GM19043 (cell line): ENCODE measurements at regions not wholly inside any gene's neighbourhood (a gene's known extent, or its start where the extent isn't known, plus 50 kb on each side); places are given as distances from the start of the nearest gene placed in this dataset.

Source experiments
- ATAC-seq: cut with Tn5 transposase; IDR thresholded peaks from one replicate; pipeline ENCODE4 v1.9.1; 2021; ENCODE audit warnings: low read depth; ENCODE audit not compliant: unreplicated experiment

DNA sequence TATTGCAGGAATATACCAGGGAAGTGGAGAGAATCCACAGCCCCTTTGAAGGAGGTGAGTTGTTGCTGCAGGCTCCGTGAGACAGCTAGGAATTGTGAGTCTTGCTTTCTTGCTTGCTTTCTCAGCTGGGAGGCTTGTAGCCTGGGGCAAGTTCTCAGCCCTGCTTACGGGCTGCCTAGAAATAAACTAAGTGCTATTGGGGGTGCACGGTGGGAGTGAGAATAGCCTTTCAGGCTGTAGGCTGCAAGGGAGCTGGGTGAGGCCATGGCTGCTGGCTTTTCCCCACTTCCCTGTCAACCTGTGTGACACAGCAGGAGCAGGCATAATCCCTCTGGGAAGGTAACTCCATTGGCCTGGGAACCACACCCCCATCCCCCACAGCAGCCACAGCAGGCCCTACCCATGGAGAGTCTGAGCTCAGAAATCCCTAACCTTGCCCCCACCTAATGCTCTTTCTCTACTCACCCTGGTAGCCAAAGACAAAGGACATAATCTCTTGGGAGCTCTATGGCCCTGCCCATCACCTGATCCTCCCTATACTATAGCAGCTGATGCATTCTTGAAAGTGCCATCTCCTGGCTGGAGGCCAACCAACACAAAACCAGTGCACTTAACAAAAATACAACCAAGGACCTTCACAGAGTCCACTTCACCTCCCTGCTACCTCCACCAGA, 113.0 kb downstream of the MMRN1 start:
- ATAC-seq: no peak

DNA sequence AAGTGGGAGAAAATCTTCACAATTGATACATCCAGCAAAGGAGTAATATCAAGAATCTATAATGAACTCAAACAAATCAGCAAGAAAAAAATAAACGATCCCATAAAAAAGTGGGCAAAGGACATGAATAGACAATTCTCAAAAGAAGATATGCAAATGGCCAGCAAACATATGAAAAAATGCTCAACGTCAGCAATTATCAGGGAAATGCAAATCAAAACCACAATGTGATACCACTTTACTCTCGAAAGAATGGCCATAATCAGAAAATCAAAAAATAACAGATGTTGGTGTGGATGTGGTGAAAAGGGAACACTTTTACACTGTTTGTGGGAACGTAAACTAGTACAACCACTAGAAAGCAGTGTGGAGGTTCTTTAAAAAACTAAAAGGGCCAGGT, 114.3 kb upstream of the CCSER1 start:
- ATAC-seq: no peak

DNA sequence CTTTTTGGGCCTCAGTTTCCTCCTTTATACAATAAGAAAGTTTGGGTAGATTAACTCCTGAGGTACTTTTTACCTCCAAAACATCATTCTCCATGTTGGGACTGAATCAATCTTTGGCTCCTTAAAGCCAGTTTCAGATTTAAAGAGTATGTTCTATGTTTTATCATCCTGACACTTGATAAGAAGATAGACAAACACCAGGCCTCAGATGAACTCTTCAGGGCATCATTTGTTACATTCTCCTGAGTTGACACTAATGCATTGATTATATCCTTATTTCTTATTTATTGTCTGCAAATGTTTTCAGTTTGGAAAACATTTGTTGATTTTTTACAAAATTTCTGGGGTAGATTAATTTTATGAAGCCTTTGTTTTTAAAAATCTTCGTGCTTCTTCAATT, 102.7 kb upstream of the CCSER1 start:
- no peak for ATAC-seq

DNA sequence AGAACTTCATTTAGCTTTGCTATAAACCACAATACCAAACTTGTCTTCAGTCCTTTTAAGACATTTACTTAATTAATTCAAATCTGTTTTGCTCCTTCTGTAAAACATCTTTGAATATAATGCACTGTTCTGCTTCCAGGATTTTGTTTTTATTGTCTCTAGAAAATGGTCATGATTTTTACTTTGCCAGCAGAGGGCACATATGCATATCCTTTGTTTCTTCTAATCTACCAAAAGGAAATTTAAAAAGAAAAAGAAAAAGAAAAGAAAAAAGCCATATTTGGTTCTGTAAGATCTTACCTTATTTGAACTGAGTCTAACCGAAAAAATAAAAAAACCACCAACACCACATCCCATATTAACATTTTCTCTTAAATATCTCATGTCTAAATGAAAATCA, 101.9 kb upstream of the CCSER1 start:
- ATAC-seq: no peak

DNA sequence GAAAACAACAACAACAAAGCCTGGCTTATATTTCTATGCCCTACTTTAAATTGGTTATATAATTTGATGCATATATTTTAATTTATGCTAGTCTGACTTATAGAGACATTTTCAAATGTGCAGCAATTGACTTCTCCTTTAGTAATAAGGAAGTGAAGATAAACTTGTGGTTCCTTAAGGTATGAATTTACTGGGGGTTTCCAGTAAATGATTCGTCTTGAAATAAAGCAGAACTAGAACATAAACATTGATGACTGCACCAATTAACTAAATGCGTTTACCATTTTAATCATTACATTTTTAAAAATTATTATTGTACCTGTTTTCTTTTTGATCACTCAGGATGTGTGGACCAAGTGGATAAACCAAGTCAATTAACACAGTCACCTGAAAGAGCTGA, 99.6 kb upstream of the CCSER1 start:
- ATAC-seq: peak; percentile 91

DNA sequence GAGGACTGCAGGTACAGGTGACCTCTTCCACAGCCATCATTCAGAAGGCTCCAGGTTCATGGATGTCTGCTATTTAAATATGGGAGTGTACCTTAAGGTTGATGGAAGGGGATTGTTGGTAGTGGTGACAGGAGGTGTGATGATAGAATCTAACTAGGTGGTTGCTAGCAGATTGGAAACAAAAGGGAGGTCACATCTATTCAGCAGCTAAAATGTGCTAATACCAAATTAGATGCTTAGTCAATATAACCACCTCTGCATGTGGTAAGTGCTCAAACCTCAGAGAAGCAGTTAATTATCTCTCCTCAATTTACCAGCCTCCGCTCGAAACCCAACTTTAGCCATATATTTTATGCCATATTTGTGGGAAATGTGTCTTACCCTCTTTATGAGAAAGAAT, 98.7 kb upstream of the CCSER1 start:
- no peak for ATAC-seq

DNA sequence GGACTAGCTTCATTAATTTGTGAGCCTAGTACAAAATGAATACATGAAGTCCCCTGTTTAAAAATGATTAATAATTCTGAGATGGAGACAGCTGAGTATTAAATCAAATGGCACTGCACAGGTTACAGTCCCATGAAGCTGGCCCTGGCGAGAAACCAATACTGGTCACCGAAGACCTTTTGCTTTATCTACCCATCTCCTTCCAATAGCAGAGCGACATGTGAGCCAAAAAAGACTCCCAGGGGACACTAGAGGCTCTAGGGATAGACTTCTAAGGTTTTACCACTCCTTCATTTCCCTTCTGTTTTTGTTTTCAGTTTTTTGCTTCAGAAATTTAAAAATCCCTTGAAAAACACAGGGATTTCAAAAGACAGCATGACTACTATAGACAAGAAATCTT, 97.0 kb upstream of the CCSER1 start:
- ATAC-seq: no peak

DNA sequence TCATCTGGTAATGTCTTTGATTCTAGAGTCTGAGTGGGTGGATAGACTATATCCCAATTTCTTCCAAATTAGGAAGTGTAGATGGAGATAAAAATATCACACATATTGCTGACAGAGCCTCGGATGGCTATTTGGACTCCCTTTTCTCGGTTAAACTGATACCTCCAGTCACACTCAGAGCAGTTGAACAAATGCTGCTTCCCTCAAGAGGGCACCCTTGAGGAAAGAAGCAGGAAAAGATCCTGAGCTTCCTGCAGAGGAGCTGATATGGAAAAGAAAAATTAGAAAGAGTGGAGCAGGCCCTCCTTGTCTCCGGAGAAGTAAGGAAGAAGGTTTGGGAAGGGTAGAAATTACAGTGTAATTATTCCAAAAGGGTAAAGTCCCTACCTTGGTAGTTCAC, 96.2 kb upstream of the CCSER1 start:
- no peak for ATAC-seq

DNA sequence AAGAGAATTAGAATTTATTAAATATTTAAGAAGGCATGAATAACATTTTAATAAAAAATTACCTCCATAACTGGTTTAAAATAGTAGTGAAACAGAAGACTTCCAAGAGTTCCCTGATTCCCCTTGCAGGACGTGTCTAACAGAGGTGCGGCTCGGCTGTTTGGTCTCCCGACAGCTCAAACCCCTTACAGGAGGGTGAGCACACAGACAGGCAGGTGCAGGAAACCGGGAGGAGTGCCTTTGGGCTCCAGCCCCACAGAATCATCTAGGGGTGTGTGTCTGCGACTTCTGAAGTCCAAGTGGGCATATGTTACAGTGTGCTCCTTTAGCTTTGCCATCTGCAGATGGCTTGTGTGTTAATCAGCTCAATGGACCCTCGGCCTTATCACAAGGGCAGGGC, 88.1 kb upstream of the CCSER1 start:
- ATAC-seq: no peak

DNA sequence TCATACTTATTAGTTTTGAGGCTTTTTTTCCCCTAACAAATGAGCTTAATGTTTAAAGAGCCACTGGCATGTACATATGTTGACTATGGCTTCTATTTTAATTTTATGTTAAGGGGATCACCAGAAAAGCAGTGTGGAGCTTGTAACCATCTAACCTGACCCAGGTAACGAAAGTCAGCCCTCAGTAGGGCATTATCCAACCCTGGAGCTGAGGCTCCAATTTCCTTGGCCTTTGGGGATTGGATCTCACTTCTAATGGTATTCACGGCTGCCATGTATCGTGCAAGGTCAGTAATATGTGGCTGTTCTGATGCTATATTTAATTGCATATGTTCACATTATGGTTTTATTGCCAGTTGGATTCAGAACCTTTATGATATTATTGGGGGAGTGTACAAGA, 75.2 kb upstream of the CCSER1 start:
- ATAC-seq: no peak

DNA sequence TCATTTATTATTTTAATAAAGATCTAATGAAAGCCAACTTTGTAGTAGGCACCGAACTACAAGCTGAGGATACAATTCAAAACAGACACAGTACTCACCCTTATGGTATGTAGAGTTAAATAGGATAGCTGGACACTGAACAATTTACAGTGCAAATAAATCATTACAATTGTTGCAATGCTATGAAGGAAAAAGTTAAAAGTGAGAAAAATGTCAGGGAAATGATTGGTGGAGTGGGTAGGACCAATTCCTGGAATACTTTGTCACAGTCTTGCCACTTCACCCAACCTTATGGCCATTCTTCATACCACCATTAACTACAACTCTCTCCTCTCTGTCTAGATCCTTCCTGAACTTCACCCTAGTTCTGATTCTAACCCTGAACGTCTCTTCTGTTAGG, 70.1 kb upstream of the CCSER1 start:
- ATAC-seq: no peak

DNA sequence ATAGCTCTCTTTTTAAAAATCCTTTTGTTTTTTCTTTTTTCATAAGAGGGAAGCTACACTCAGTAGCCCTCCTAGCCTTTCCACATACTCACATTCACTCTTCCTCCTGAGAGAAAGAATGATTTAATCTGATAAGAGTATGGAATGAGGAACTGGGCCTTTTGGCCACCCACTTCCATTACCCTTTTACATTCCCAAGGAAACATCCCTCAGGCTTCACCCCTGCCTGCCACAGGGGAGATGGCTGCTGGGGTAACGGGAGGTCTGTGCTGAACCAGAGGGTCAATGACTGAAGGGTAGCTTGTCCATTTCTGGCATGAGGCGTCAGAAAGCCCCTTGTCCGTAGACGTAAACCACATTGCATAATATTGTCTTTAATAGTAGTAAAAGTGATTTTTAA, 67.2 kb upstream of the CCSER1 start:
- no peak for ATAC-seq

DNA sequence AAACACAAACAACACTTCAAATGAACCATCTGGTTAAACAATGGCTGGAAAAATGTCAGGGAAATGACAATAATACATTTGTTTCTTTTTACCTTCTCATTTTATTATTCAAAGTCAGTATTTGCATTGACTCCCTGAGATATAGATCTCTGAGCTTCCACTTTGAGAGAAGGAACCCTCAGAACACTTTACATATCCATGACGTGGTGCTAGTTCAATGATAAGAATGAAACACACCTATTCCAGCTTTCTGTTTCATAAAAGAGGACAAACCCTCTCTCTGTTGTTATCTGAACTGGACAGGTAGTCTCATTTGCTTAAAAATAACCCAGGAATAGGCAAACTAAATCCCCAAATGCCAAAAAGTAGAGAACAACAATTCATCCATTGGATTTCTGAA, 65.3 kb upstream of the CCSER1 start:
- no peak for ATAC-seq

DNA sequence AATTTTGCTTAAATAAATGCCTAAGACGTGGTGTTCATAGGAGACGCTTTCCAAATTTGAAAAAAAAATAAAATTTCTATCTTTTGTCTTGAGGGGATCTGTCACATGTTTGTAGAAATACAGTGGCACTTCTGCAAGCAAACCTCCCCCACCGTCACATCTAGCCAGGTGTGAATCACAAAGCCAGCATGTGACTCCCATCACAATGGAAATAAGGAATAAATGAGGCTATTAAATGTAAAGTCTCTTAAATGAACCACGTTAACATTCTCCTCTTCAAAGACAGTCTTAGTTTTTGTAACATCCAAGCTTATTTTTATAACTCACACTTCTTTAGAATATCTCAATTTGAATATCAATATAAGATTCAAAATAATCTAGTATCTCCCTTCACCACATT, 63.0 kb upstream of the CCSER1 start:
- ATAC-seq: no peak

DNA sequence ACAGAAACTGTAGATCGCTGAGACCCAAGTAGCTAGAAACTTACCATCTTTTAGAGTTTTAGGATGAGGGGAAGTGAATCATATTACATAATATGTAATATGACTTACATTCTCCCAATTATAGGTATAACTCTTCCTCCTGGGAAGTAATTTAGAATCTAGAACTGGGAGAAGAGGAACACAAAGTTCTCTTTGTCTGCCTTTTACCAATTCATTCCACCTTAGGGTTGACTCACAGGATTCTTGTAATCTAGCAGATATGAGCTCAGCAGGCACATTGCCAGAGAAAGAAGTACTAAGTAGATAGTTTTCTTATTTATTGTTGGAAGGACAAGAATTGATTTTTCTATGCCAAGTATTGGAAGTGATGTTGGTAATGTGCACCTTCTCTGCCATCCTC, 58.0 kb upstream of the CCSER1 start:
- ATAC-seq: no peak

DNA sequence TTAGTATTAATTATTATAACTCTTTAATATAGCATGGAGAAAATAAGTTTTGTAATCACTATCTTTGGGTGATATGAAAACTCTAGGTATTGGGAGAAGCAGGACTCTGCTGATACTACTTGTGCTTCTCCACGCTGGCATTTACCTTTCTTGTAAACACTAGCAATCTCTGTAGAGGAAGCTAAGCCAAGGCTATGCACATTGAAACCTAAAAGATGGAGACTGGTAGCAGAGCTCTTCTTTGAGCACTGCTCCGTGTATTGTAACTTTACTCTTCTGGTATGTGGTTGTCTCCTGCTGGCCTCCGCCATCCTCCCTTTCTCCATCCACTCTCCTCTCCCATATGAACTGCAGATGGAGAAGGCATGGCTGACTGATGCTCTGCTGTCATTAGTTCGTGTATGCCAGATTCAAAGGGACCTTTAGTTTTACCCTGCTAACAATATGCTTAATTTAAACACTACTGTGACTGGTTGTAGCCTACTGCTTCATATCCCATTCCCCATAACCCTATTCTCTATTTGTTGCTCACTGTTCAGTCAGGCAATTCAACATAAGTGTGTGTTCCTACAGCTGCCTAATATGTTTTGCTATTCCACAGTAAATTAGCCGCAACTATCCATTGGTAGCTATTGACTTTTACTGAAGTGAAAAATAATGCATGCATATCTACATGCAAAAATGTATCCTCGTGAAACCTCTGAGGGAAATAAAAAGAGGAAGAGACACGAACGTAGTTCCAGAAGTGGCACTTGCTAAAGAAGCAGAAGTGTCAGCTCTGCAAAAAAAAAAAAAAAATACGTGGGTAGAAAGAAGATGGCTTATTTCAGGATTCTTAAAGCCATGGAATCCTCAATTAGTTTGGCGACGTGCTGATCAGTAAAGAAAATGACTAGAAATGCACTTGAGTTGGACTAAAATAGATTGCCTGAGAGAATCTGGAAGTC, 55.6 kb upstream of the CCSER1 start:
- ATAC-seq: peak; percentile 59

DNA sequence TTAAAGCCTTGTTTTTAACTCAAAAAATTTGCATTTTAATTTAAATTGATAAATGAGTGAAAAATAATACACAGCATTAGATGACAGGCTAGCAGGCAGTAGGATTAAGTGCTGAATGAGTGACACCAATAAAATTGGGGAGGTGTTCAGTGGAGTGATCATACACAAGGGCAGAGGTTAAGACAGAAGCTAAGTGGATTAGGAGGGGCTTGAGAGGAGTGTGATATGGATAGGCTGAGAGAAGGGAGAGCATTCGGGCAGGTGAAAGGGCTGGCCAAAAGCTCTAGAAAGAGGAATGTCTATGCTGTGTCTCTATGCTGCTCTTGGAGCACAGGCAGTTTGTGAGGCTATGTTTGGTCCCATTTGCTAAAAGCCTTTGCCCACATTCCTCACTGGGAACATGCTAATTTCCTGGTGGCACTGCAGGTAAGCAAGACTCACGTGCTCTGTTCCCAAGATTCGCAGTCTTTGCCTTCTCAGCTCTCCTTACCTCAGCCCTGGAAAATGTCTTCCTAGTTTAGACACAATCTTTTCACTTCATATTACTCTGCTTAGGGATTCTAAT, 52.8 kb upstream of the CCSER1 start:
- ATAC-seq: no peak
